Left lung (tissue), 4 donors: ENCODE measurements at regions not wholly inside any gene's neighbourhood (a gene's known extent, or its start where the extent isn't known, plus 50 kb on each side); places are given as distances from the start of the nearest gene placed in this dataset.

Experiments used
- ATAC-seq: fragments of 200-7000 bp; cut with Tn5 transposase; one replicate; pipeline ENCODE4 v1.9.1; 2020; ENCODE audit warnings: moderate library complexity
- DNase-seq, 4 donors: peaks; one replicate each; pipeline ENCODE4 v3.0.0-alpha.2; 2013 to 2020
- H3K27ac ChIP-seq, 2 donors: fragments of 200-600 bp; sonication (generic) in 1 of 2; one replicate each; pipeline versions ENCODE4 v1.5.0 to v1.8.0; 2020 to 2021
- H3K27me3 ChIP-seq, 2 donors: fragments of 200-600 bp; sonication (generic) in 1 of 2; one replicate each; pipeline versions ENCODE4 v1.5.0 to v1.8.0; 2020 to 2021
- H3K36me3 ChIP-seq, 2 donors: fragments of 200-600 bp; sonication (generic) in 1 of 2; one replicate each; pipeline versions ENCODE4 v1.5.0 to v1.8.0; 2020 to 2021
- H3K4me1 ChIP-seq, 2 donors: fragments of 200-600 bp; one replicate each; pipeline ENCODE4 v1.8.0; 2021
- H3K4me3 ChIP-seq, 2 donors: fragments of 200-600 bp; sonication (generic) in 1 of 2; one replicate each; pipeline versions ENCODE4 v1.5.0 to v1.8.0; 2020 to 2021; ENCODE audit warnings: mild to moderate bottlenecking in 1 of 2
- H3K9me3 ChIP-seq, 2 donors: fragments of 200-600 bp; sonication (generic) in 1 of 2; one replicate each; pipeline versions ENCODE4 v1.5.0 to v1.8.0; 2020 to 2021
- intact Hi-C, 2 donors: fragments of 100-400 bp; cut with DNase I; formaldehyde crosslinking; loops; one replicate each; pipeline versions ENCODE4 v1.11.2 to v1.14.2; 2022
- TF ChIP-seq, protein P1 (sequence below), 2 donors: fragments of 200-600 bp; sonication (generic) in 1 of 2; IDR thresholded peaks; one replicate each; pipeline versions ENCODE4 v1.5.0 to v1.8.0; 2021; ENCODE audit warnings: antibody characterized with exemption in 2 of 2
- donor health status: DM: no; HTN: yes; CAD: no.
- donor health status: DM: no; HTN: no; CAD: no.

DNA sequence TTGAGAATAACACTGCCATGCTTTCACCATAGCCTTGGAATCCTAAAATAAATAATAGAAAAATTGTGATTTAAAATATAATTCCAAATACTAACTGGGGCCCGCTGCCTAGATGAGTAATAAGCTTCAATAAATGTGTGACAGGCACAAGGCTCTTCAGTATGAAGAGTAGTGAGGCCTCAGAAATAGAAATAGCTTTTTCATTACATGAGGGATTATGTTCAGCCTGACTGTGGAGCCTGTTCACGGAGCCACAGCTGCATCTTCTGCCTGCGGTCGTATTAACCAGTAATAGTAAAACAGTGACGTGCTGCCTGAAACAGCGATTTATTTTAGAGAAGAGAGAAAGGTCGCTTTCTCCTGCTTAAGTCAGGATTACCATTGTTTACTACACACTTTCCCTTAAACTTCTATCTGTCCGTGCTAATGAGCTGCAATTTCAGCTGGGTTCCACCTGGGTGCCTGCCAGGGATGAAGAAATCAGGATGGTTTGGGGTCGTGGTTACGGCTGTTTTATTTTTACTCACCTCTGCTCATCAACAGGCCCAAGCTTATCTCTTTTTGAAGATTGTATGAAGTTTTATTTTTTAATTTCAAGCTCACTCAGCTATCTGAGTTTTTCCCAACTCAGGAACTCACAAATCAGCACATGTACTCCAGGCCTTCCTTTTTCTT lies 284.9 kb upstream of the WWC1 start:
- H3K27ac ChIP-seq, result no peak overlapping the region

DNA sequence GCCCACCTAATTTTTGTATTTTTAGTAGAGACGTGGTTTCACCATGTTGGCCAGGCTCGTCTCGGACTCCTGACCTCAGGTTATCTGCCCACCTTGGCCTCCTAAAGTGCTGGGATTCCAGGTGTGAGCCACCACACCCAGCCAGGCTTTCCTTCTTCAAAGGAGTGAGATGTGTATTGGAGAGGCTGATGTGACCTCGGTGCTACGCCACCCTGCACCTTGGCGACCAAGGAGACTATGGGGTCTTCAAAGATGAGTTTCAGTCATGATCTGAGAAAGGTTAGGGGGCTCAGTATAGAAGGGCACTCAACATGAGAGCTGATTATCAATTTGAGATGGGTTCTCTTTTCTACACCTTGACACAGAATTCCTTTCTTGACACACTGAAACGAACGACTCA lies 284.2 kb upstream of the WWC1 start:
- Histone ChIP-seq H3K4me3 (no peak overlapping the region), H3K36me3 (no peaks in the 10 kb centered on the region), H3K9me3 (no peaks in the 10 kb centered on the region), H3K4me1 (no peaks in the 10 kb centered on the region), H3K27me3 (no peaks in the 10 kb centered on the region), H3K27ac (no peak overlapping the region)
- TF ChIP-seq, protein P1, sequence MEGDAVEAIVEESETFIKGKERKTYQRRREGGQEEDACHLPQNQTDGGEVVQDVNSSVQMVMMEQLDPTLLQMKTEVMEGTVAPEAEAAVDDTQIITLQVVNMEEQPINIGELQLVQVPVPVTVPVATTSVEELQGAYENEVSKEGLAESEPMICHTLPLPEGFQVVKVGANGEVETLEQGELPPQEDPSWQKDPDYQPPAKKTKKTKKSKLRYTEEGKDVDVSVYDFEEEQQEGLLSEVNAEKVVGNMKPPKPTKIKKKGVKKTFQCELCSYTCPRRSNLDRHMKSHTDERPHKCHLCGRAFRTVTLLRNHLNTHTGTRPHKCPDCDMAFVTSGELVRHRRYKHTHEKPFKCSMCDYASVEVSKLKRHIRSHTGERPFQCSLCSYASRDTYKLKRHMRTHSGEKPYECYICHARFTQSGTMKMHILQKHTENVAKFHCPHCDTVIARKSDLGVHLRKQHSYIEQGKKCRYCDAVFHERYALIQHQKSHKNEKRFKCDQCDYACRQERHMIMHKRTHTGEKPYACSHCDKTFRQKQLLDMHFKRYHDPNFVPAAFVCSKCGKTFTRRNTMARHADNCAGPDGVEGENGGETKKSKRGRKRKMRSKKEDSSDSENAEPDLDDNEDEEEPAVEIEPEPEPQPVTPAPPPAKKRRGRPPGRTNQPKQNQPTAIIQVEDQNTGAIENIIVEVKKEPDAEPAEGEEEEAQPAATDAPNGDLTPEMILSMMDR (IDR thresholded peaks at IDR 0.05), result no peak
- ATAC-seq, result no peak
- no peak for DNase-seq
- intact Hi-C loops, result no loop called here

More for the DNA sequence above, 284.9 kb upstream of the WWC1 start:
- intact Hi-C loops, result no loop called here
- DNase-seq (peak in 1 of 4 donors; percentile 42), ATAC-seq (no peak)
- Histone ChIP-seq H3K9me3 (no peaks in the 10 kb centered on the region), H3K27me3 (no peaks in the 10 kb centered on the region), H3K36me3 (no peaks in the 10 kb centered on the region), H3K4me1 (no peaks in the 10 kb centered on the region), H3K4me3 (no peak overlapping the region)
- TF ChIP-seq, protein P1 (IDR thresholded peaks at IDR 0.05), result no peak

DNA sequence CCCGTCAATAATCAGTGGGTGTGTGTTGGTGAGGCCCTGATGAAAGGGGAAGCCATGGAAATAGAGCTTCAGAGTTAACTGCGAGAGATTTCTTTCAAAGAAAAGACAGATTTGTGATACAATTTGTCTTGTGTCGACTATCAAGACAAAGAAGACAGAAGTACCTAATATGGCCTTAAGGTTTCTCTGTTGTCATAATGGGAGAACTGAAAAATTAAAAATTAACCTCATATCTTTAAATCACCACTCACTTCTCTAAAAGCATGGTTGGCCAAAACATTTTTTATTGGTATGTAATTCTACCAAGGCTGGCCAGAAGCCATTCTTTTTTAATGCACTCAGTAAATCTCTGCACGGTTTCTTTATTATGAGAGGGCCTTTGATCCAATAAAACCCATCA lies 282.9 kb upstream of the WWC1 start:
- TF ChIP-seq, protein P1 (IDR thresholded peaks at IDR 0.05), result no peak
- no peak for ATAC-seq
- Histone ChIP-seq H3K4me3 (no peak overlapping the region), H3K36me3 (no peaks in the 10 kb centered on the region), H3K27ac (no peak overlapping the region), H3K4me1 (no peaks in the 10 kb centered on the region), H3K27me3 (no peaks in the 10 kb centered on the region), H3K9me3 (no peaks in the 10 kb centered on the region)
- no peak for DNase-seq
- intact Hi-C loops, result no loop called here

DNA sequence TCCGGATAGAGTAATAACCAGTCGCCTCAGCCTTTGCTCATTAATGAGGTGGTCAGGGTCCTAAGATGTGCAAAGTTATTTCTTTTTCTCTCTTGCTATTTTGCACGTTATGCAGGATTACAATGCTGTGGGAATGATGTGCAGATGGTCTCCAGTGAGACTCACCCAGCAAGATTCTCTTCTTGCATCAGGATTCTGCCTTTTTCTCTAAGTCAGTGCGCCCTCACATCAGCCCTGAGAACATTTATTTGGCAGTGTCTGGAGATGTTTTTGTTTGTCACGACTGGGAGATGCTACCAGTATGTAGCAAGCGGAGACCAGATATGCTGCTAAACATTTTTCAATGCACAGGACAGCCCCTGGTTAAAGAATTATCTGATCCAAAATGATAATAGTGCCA lies 280.3 kb upstream of the WWC1 start:
- ATAC-seq (no peak), DNase-seq (no peak)
- H3K27ac ChIP-seq, result no peak overlapping the region
- H3K4me3 ChIP-seq, result no peak overlapping the region
- no peaks in the 10 kb centered on the region for H3K27me3 ChIP-seq
- TF ChIP-seq, protein P1 (IDR thresholded peaks at IDR 0.05), result no peak
- H3K9me3 ChIP-seq, result no peaks in the 10 kb centered on the region
- intact Hi-C loops, result no loop called here
- no peaks in the 10 kb centered on the region for H3K4me1 ChIP-seq
- H3K36me3 ChIP-seq, result no peaks in the 10 kb centered on the region

DNA sequence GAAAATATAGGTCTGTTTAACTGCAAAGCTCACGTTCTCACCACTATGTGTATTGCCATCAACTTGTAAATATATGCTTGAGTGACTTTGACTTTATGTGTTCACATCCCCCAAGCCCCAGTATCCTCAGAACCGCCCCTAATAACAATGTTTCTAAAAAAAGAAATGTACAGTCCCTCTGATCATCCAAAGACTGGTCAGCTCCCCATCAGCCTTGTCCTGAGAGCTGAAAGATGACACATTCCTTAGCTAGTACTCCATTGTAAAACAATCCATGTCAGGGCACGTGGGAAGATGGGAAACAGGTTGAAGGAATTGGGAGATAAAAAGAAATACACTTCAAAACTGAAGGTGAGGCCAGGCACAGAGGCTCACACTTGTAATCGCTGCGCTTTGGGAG lies 279.4 kb upstream of the WWC1 start:
- H3K36me3 ChIP-seq, result no peaks in the 10 kb centered on the region
- no peaks in the 10 kb centered on the region for H3K27me3 ChIP-seq
- H3K27ac ChIP-seq, result no peak overlapping the region
- intact Hi-C loops, result no loop called here
- ATAC-seq (no peak), DNase-seq (no peak)
- H3K9me3 ChIP-seq, result no peaks in the 10 kb centered on the region
- no peaks in the 10 kb centered on the region for H3K4me1 ChIP-seq
- no peak overlapping the region for H3K4me3 ChIP-seq
- TF ChIP-seq, protein P1 (IDR thresholded peaks at IDR 0.05), result no peak
